ENCODE measurements at regions not wholly inside any gene's neighbourhood (a gene's known extent, or its start where the extent isn't known, plus 50 kb on each side); places are given as distances from the start of the nearest gene placed in this dataset.

- no peak overlapping the region for H4K8ac ChIP-seq (ENCODE audit: extremely low read depth, insufficient read depth, low read length)
- H2BK5ac ChIP-seq (ENCODE audit: low read depth, low read length), result no peak overlapping the region
- no peak overlapping the region for H2BK120ac ChIP-seq (replicated peaks; ENCODE audit: low read depth, low read length)
- ChIA-PET CTCF (ENCODE audit: partially characterized antibody) (interaction anchor here (0.7 to 1.8 kb wide), 2 partner anchors 7 to 20 kb away, joined by 4 to 5 read pairs; no protein-coding TSS in a partner anchor), POLR2A (ENCODE audit: partially characterized antibody) (no interaction called here)
- DNase-seq (ENCODE audit: low read depth in 1 of 2, low spot score in 2 of 2) (no peak), FAIRE-seq (no peak)
- no peaks in the 10 kb centered on the region for H3K79me1 ChIP-seq (ENCODE audit: low read depth, low read length)
- no peak overlapping the region for H2AFZ ChIP-seq (ENCODE audit: low read length)
- no peaks in the 10 kb centered on the region for H3K36me3 ChIP-seq (ENCODE audit: control insufficient read depth in 2 of 4, insufficient read depth in 4 of 4, low read length in 3 of 4)
- H4K91ac ChIP-seq (replicated peaks; ENCODE audit: insufficient read length, low read length), result no peak overlapping the region
- H3K23me2 ChIP-seq (ENCODE audit: low read depth, low read length), result no peaks in the 10 kb centered on the region; the same call in 1 of the 2 replicates
- H3K27me3 ChIP-seq (replicated peaks in 1 of 4; ENCODE audit: control insufficient read depth in 3 of 4, extremely low read depth in 1 of 4, insufficient read depth in 3 of 4, low read length in 3 of 4), result peaks cover 0 to 1% (median 0%) of the 10 kb centered on the region in 4 experiments; a peak in 1 of 7 replicates
- H3K9me3 ChIP-seq (ENCODE audit: insufficient read depth in 2 of 2, low read depth in 1 of 2, low read length in 1 of 2), result no peaks in the 10 kb centered on the region
- H3K79me2 ChIP-seq (ENCODE audit: control insufficient read depth in 1 of 2, insufficient read depth in 2 of 2, low read length in 2 of 2), result no peaks in the 10 kb centered on the region
- H2BK15ac ChIP-seq (ENCODE audit: low read length), result no peak overlapping the region
- no peaks in the 10 kb centered on the region for H4K20me1 ChIP-seq (replicated peaks in 1 of 2; ENCODE audit: control insufficient read depth in 1 of 2, insufficient read depth in 2 of 2, low read length in 2 of 2)
- no peak overlapping the region for H3K14ac ChIP-seq (ENCODE audit: insufficient read length)
- no peak overlapping the region for H3K56ac ChIP-seq (replicated peaks; ENCODE audit: insufficient read length, low read depth, low read length)
- H3K18ac ChIP-seq (ENCODE audit: extremely low read depth, low read length), result no peak overlapping the region
- H4K5ac ChIP-seq (ENCODE audit: insufficient read length, low read depth, low read length), result no peak overlapping the region
- no peaks in the 10 kb centered on the region for H3K4me1 ChIP-seq (replicated peaks in 1 of 4; ENCODE audit: control insufficient read depth in 3 of 4, insufficient read depth in 4 of 4, low read length in 3 of 4)
- H2BK12ac ChIP-seq (ENCODE audit: low read depth, low read length), result no peak overlapping the region
- no peak overlapping the region for H3K9ac ChIP-seq (replicated peaks in 1 of 4; ENCODE audit: extremely low read depth in 1 of 4, low read depth in 3 of 4, low read length in 3 of 4)
- no peak overlapping the region for H3K27ac ChIP-seq (ENCODE audit: low read depth, low read length)
- no peak overlapping the region for H3K4me2 ChIP-seq (ENCODE audit: insufficient read depth in 1 of 2, low read depth in 2 of 2, low read length in 2 of 2)
- H3K4ac ChIP-seq (replicated peaks; ENCODE audit: insufficient read length, low read depth, low read length), result no peak overlapping the region
- H2BK20ac ChIP-seq (ENCODE audit: low read length), result no peak overlapping the region
- no peak overlapping the region for H2AK5ac ChIP-seq (ENCODE audit: low read depth, low read length)
- TF ChIP-seq NANOG (IDR thresholded peaks at IDR 0.05; ENCODE audit: insufficient read depth, low read depth, low read length, poor library complexity, severe bottlenecking) (no peak), JUND (IDR thresholded peaks at IDR 0.05; ENCODE audit: low read length) (no peak), CREB1 (IDR thresholded peaks at IDR 0.05) (no peak), E2F6 (IDR thresholded peaks at IDR 0.05) (no peak), TAF1 (IDR thresholded peaks at IDR 0.05; ENCODE audit: low read depth, low read length) (no peak), POLR2AphosphoS5 (IDR thresholded peaks at IDR 0.05; ENCODE audit: low read depth, low read length) (no peak), HDAC2 (IDR thresholded peaks at IDR 0.05; ENCODE audit: borderline replicate concordance in 1 of 2, low read depth in 2 of 2, low read length in 2 of 2) (no peak), CHD1 (IDR thresholded peaks at IDR 0.05; ENCODE audit: low read depth, low read length) (no peak), CEBPB (IDR thresholded peaks at IDR 0.05; ENCODE audit: low read depth, low read length) (no peak), CHD2 (IDR thresholded peaks at IDR 0.05; ENCODE audit: low read length) (no peak), EZH2 (IDR thresholded peaks at IDR 0.05; ENCODE audit: low read depth, low read length, severe bottlenecking) (no peak), EP300 (IDR thresholded peaks at IDR 0.05; ENCODE audit: borderline replicate concordance in 1 of 2, low read depth in 2 of 2, low read length in 2 of 2) (no peak)
- no peak overlapping the region for H3K4me3 ChIP-seq (ENCODE audit: extremely low read depth in 1 of 4, insufficient read depth in 2 of 4, low read depth in 3 of 4, low read length in 4 of 4)
- no peak overlapping the region for H3K23ac ChIP-seq (ENCODE audit: insufficient read length)
- WGBS, 2 experiments (ENCODE audit: extremely low coverage in 1 of 2, insufficient coverage in 1 of 2, insufficient read length in 1 of 2, insufficient replicate concordance in 2 of 2, low coverage in 1 of 2, low lambda C conversion rate in 2 of 2, missing lambda C conversion rate in 1 of 2), result 86% methylated on average over 2 of the region's 2 CpGs; no CpG with 5 or more reads in 1 of the 2 experiments
Measured at GRCh38 chr3:41018855-41019254, 180.4 kb upstream of the CTNNB1 start.
